GM12864 (cell line): ENCODE measurements at regions not wholly inside any gene's neighbourhood (a gene's known extent, or its start where the extent isn't known, plus 50 kb on each side); places are given as distances from the start of the nearest gene placed in this dataset.

ENCODE experiments used
- DNase-seq: peaks from one replicate; pipeline ENCODE4 v3.0.0-alpha.2; 2011; ENCODE audit warnings: low read depth
- H3K4me3 ChIP-seq: 2 replicates; pipeline ENCODE4 v1.5.1; 2011; ENCODE audit warnings: mild to moderate bottlenecking, low read depth, low read length, control low read depth
- TF ChIP-seq, protein P1 (sequence below): IDR thresholded peaks from 2 replicates; pipeline ENCODE4 v1.5.1; 2011; ENCODE audit warnings: low read depth, mild to moderate bottlenecking, moderate library complexity, low read length, control low read depth, inconsistent platforms; ENCODE audit errors: missing control alignments

DNA sequence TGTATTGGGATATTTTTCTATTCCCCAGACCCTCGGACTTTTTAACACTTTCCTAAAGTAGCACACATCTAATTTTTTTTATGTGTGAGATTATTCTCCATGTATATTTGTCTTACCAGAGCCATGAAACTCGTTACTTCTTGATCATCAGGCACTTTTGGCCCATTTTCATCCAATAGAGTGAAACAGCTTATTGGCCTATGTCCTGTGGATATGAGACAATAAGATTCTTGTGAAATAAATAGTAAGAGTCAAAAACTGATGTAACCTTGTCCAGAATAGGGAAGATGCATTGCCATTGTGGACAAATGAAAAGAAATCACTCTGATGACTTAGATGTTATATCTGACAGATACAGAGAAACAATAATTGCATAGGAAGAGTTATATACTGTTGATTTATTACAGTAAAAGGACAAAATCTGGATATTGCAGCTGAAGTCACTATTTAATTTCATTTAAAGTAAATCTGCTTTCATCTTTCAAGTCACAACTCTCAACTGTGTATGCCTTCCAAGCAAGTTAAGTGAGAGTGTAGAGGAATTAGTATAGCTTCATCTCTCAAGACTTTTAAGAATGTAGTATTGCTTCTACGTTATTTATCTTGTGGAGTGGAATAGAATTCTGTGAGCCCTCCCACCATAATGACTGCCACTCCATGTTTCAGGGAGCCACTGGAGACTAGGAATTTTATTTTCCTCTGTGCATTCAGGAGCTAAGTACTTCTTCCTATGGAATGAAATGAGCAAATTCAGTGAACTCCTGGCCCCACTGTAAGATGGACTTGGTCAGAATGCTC, 86.9 kb downstream of the ADAMTS1 start:
- no peak overlapping the region for H3K4me3 ChIP-seq
- no peak for DNase-seq
- TF ChIP-seq, protein P1, sequence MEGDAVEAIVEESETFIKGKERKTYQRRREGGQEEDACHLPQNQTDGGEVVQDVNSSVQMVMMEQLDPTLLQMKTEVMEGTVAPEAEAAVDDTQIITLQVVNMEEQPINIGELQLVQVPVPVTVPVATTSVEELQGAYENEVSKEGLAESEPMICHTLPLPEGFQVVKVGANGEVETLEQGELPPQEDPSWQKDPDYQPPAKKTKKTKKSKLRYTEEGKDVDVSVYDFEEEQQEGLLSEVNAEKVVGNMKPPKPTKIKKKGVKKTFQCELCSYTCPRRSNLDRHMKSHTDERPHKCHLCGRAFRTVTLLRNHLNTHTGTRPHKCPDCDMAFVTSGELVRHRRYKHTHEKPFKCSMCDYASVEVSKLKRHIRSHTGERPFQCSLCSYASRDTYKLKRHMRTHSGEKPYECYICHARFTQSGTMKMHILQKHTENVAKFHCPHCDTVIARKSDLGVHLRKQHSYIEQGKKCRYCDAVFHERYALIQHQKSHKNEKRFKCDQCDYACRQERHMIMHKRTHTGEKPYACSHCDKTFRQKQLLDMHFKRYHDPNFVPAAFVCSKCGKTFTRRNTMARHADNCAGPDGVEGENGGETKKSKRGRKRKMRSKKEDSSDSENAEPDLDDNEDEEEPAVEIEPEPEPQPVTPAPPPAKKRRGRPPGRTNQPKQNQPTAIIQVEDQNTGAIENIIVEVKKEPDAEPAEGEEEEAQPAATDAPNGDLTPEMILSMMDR, result no peak

DNA sequence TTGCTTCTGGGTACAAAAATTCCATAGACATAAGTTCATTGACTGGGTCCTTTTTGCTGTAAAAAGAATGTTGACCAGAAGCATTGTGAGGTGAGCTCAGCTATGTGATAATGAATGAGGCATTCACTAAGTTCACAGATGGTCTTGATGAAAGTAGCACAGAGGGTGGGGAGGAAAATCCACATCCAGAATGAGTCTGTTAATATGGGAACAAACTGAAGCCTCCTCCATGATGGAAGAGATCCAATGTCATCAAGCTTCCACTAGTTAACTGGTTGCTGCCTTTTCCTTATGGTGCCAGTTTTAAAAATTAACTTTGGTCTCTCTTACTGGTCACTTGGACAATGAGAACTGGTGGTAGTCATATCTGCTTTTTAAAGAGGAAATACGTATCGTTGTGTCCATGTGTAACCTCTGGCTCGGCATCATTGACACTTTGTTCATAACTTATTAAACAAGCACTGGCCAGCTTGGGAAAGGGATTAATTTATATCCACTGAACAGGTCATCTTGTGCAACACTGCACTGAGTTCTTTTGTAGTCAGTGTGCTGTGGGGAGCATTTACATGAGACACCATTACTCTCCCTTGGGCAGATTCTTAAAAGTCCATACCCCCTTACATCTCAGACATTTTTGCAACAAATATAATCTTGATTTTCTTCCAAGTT, 88.6 kb downstream of the ADAMTS1 start:
- TF ChIP-seq, protein P1, result no peak
- no peak for DNase-seq
- H3K4me3 ChIP-seq, result no peak overlapping the region

DNA sequence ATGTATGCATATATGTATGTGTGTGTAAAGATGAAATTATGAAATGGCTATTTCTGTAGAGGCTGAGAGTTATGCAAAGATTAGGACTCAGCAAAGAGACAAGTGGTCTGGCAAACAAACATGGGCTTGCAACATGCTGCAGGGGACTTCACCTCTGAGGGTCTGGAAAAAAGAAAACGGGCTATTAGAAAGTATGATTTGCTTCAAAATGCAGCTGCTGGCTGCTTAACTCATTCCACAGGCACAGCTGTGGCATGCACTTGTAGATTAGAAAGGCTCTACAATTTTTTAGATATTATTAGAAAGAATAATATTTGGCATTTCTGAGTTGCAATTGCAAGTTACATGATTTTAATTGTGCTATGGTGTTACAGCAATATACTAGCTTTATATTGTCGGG, 90.4 kb downstream of the ADAMTS1 start:
- TF ChIP-seq, protein P1, result no peak
- H3K4me3 ChIP-seq, result no peak overlapping the region
- DNase-seq, result no peak

DNA sequence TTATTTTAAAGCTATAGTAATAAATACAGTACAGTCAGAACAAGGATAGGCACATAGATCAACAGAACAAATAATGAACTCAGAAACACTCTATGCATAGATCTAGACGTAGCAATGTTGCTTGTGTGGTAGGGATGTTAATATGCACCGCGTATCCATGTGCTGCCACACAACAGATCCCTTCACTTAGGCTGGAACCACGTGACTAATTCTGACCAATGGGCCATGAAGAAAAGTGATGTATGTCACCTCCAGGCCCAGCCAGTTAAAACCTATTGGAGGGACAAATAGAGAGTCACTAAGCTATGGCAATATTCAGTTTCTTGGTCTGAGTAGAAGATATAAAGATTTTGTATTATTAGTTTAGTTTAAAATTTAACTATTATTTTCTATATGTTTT, 91.4 kb downstream of the ADAMTS1 start:
- TF ChIP-seq, protein P1, result no peak

DNA sequence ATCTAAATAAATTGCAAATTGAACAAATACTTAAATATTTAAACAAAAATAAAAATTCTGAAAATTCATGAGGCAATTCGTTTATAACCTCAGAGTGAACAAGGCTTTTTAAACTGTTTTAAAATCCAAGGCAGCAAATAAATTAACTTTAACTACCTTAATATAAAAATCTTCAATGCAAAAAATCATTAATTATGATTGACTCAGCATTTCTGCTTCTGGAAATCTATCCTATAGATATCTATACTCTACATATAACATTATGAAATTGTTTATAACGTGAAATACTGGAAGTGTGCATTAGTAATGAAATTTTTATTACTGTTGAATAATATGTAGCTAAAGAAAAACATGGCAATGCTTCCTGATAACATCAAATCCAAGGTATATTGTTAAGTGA, 92.4 kb downstream of the ADAMTS1 start:
- TF ChIP-seq, protein P1, result no peak
- no peak overlapping the region for H3K4me3 ChIP-seq
- no peak for DNase-seq

More for the DNA sequence above, 91.4 kb downstream of the ADAMTS1 start:
- H3K4me3 ChIP-seq, result no peak overlapping the region
- DNase-seq, result no peak

DNA sequence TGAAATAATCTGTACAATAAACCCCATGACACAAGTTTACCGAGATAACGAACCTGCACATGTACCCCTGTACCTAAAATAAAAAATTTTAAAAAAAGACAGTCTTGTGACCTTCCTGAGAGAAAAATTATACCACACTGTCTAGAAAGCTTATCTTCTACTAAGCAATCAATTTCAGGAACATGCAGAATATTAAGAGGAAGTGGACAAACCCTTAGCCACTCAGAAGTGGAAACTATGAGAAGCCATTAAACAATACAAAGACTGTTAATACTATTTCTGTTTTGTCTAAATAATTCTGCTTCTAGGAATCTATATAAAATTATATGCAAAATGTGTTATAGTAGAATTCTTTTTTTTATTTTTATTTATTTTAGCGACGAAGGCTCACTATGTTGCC, 93.9 kb downstream of the ADAMTS1 start:
- TF ChIP-seq, protein P1, result no peak
- no peak overlapping the region for H3K4me3 ChIP-seq
- no peak for DNase-seq
